ENCODE measurements at regions not wholly inside any gene's neighbourhood (a gene's known extent, or its start where the extent isn't known, plus 50 kb on each side); places are given as distances from the start of the nearest gene placed in this dataset.

- ATAC-seq (no peak), DNase-seq (ENCODE audit: low spot score in 2 of 2) (no peak)
- peaks cover 13 to 20% of the 10 kb centered on the region in 2 donors for H3K9me3 Mint-ChIP-seq
- no peaks in the 10 kb centered on the region for H3K36me3 Mint-ChIP-seq
- H3K27ac Mint-ChIP-seq = no peak overlapping the region
Measured at GRCh38 chr4:32342054-32342453, 1621.9 kb downstream of the PCDH7 start.

- Mint-ChIP-seq H3K36me3 (no peaks in the 10 kb centered on the region), H3K27ac (no peak overlapping the region), H3K9me3 (peaks cover 9 to 22% of the 10 kb centered on the region in 2 donors)
- DNase-seq (ENCODE audit: low spot score in 2 of 2) (no peak), ATAC-seq (no peak)
Measured at GRCh38 chr4:32349026-32349425, 1628.9 kb downstream of the PCDH7 start.

GRCh38 chr4:32374206-32374605, 1654.0 kb downstream of the PCDH7 start:
- Mint-ChIP-seq H3K9me3 (peaks cover 6 to 19% of the 10 kb centered on the region in 2 donors), H3K27ac (no peak overlapping the region), H3K36me3 (peaks cover 0 to under 1% of the 10 kb centered on the region in 2 donors)
- no peak for ATAC-seq
- DNase-seq (ENCODE audit: low spot score in 2 of 2) = no peak

- Mint-ChIP-seq H3K36me3 (no peaks in the 10 kb centered on the region), H3K27ac (no peak overlapping the region), H3K9me3 (peaks cover 9 to 15% of the 10 kb centered on the region in 2 donors)
- no peak for DNase-seq (ENCODE audit: low spot score in 2 of 2)
- ATAC-seq = no peak
Measured at GRCh38 chr4:32393806-32394205, 1673.6 kb downstream of the PCDH7 start.

GRCh38 chr4:32394255-32394654, 1674.1 kb downstream of the PCDH7 start:
- ATAC-seq (no peak), DNase-seq (ENCODE audit: low spot score in 2 of 2) (no peak)
- no peak overlapping the region for H3K27ac Mint-ChIP-seq
- H3K9me3 Mint-ChIP-seq = peaks cover 9 to 15% of the 10 kb centered on the region in 2 donors
- H3K36me3 Mint-ChIP-seq = no peaks in the 10 kb centered on the region

GRCh38 chr4:32396507-32397070, 1676.4 kb downstream of the PCDH7 start:
- H3K27ac Mint-ChIP-seq = no peak overlapping the region
- H3K36me3 Mint-ChIP-seq = no peaks in the 10 kb centered on the region
- ATAC-seq = no peak
- peaks cover 9 to 11% of the 10 kb centered on the region in 2 donors for H3K9me3 Mint-ChIP-seq
- no peak for DNase-seq (ENCODE audit: low spot score in 2 of 2)

GRCh38 chr4:32400870-32401269, 1680.7 kb downstream of the PCDH7 start:
- H3K27ac Mint-ChIP-seq = no peak overlapping the region
- peaks cover 7 to 9% of the 10 kb centered on the region in 2 donors for H3K9me3 Mint-ChIP-seq
- DNase-seq (ENCODE audit: low spot score in 2 of 2) (no peak), ATAC-seq (no peak)
- no peaks in the 10 kb centered on the region for H3K36me3 Mint-ChIP-seq

GRCh38 chr4:32417113-32417704, 1697.0 kb downstream of the PCDH7 start:
- DNase-seq (ENCODE audit: low spot score in 2 of 2) = no peak
- Mint-ChIP-seq H3K36me3 (peaks cover 0 to 8% of the 10 kb centered on the region in 2 donors), H3K27ac (no peak overlapping the region), H3K9me3 (peaks cover 21 to 29% of the 10 kb centered on the region in 2 donors)
- ATAC-seq = no peak

- ATAC-seq (no peak), DNase-seq (ENCODE audit: low spot score in 2 of 2) (no peak)
- no peak overlapping the region for H3K27ac Mint-ChIP-seq
- H3K9me3 Mint-ChIP-seq = peaks cover 29 to 33% of the 10 kb centered on the region in 2 donors
- H3K36me3 Mint-ChIP-seq = peaks cover 0 to 8% of the 10 kb centered on the region in 2 donors
Measured at GRCh38 chr4:32423267-32423666, 1703.1 kb downstream of the PCDH7 start.

- ATAC-seq (no peak), DNase-seq (ENCODE audit: low spot score in 2 of 2) (no peak)
- Mint-ChIP-seq H3K9me3 (peaks cover 24 to 28% of the 10 kb centered on the region in 2 donors), H3K27ac (no peak overlapping the region), H3K36me3 (peaks cover 0 to 3% of the 10 kb centered on the region in 2 donors)
Measured at GRCh38 chr4:32425243-32425642, 1705.1 kb downstream of the PCDH7 start.

- Mint-ChIP-seq H3K27ac (no peak overlapping the region), H3K9me3 (peaks cover 25 to 29% of the 10 kb centered on the region in 2 donors), H3K36me3 (no peaks in the 10 kb centered on the region)
- DNase-seq (ENCODE audit: low spot score in 2 of 2) (no peak), ATAC-seq (no peak)
Measured at GRCh38 chr4:32427566-32427965, 1707.4 kb downstream of the PCDH7 start.

GRCh38 chr4:32429151-32429550, 1709.0 kb downstream of the PCDH7 start:
- no peak overlapping the region for H3K27ac Mint-ChIP-seq
- no peaks in the 10 kb centered on the region for H3K36me3 Mint-ChIP-seq
- no peak for ATAC-seq
- no peak for DNase-seq (ENCODE audit: low spot score in 2 of 2)
- peaks cover 23 to 25% of the 10 kb centered on the region in 2 donors for H3K9me3 Mint-ChIP-seq

GRCh38 chr4:32435308-32435707, 1715.1 kb downstream of the PCDH7 start:
- H3K9me3 Mint-ChIP-seq = peaks cover 17 to 22% of the 10 kb centered on the region in 2 donors

GRCh38 chr4:32436816-32437215, 1716.6 kb downstream of the PCDH7 start:
- Mint-ChIP-seq H3K36me3 (no peaks in the 10 kb centered on the region), H3K9me3 (peaks cover 17 to 19% of the 10 kb centered on the region in 2 donors), H3K27ac (no peak overlapping the region)
- no peak for DNase-seq (ENCODE audit: low spot score in 2 of 2)
- no peak for ATAC-seq

More at GRCh38 chr4:32435308-32435707, 1715.1 kb downstream of the PCDH7 start:
- H3K27ac Mint-ChIP-seq = no peak overlapping the region
- no peaks in the 10 kb centered on the region for H3K36me3 Mint-ChIP-seq
- DNase-seq (ENCODE audit: low spot score in 2 of 2) (no peak), ATAC-seq (no peak)

- Mint-ChIP-seq H3K27ac (no peak overlapping the region), H3K36me3 (peaks cover 0 to 6% of the 10 kb centered on the region in 2 donors), H3K9me3 (peaks cover 15 to 17% of the 10 kb centered on the region in 2 donors)
- no peak for ATAC-seq
- no peak for DNase-seq (ENCODE audit: low spot score in 2 of 2)
Measured at GRCh38 chr4:32440391-32440790, 1720.2 kb downstream of the PCDH7 start.

GRCh38 chr4:32454482-32454881, 1734.3 kb downstream of the PCDH7 start:
- Mint-ChIP-seq H3K9me3 (peaks cover 9 to 16% of the 10 kb centered on the region in 2 donors), H3K36me3 (no peaks in the 10 kb centered on the region), H3K27ac (no peak overlapping the region)
- DNase-seq (ENCODE audit: low spot score in 2 of 2) (no peak), ATAC-seq (no peak)

- Mint-ChIP-seq H3K27ac (no peak overlapping the region), H3K9me3 (peaks cover 9 to 16% of the 10 kb centered on the region in 2 donors), H3K36me3 (no peaks in the 10 kb centered on the region)
- no peak for DNase-seq (ENCODE audit: low spot score in 2 of 2)
- no peak for ATAC-seq
Measured at GRCh38 chr4:32455231-32455630, 1735.1 kb downstream of the PCDH7 start.

- DNase-seq (ENCODE audit: low spot score in 2 of 2) (no peak), ATAC-seq (no peak)
- Mint-ChIP-seq H3K9me3 (peaks cover 13 to 18% of the 10 kb centered on the region in 2 donors), H3K27ac (no peak overlapping the region), H3K36me3 (no peaks in the 10 kb centered on the region)
Measured at GRCh38 chr4:32460972-32461371, 1740.8 kb downstream of the PCDH7 start.

Measured in activated naive CD4-positive, alpha-beta T cell treated with anti-CD3 and anti-CD28 coated beads, Interleukin-2, amount 50 U/mL, for 72 hours (primary cell).